ENCODE measurements at regions not wholly inside any gene's neighbourhood (a gene's known extent, or its start where the extent isn't known, plus 50 kb on each side); places are given as distances from the start of the nearest gene placed in this dataset.
"Not testable (repeated sequence)": the region's sequence is repeated elsewhere in the genome, so short reads cannot be mapped to it uniquely, and the experiment has no call there.

DNA sequence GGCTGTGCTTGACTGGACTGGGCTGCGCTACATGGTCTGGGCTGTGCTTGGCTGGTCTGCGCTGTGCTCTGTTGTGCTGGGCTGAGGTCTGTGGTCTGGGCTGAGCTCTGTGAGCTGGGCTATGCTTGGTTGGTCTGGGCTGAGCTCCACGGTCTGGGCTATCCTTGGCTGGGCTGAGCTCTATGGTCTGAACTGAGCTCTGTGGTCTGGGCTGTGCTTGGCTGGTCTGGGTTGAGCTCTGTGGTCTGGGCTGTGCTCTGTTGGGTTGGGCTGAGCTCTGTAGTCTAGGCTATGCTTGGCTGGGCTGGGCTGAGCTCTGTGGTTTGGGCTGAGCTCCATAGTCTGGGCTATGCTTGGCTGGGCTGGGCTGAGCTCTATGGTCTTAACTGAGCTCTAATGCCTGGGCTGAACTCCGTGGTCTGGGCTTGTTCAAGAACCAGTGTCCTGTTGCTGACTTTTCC is 92.0 kb downstream of the PLXNA1 start:
- H3K27ac Mint-ChIP-seq, result peak overlapping the region in 1 of 3 experiments; percentile 19; a peak in 1 of 7 replicates
- no peaks in the 10 kb centered on the region for H3K4me1 ChIP-seq (ENCODE audit: insufficient read depth, low read length)
- H3K18ac ChIP-seq (ENCODE audit: insufficient read length, low read depth, low read length), result no peak overlapping the region
- peaks cover 0 to 3% of the 10 kb centered on the region in 2 experiments; a peak in 1 of 5 replicates for H3K9me3 Mint-ChIP-seq
- no CpG with 5 or more reads among the region's 4 CpGs for WGBS (ENCODE audit: extremely low coverage, insufficient read length, low lambda C conversion rate)
- H3K27ac ChIP-seq (ENCODE audit: insufficient read length, low read depth, low read length), result no peak overlapping the region
- peaks cover 0 to 6% (median 1%) of the 10 kb centered on the region in 3 experiments; a peak in 2 of 7 replicates for H3K36me3 Mint-ChIP-seq (ENCODE audit: insufficient read depth in 1 of 3, low read depth in 3 of 3)
- DNase-seq, result no peak
- no peaks in the 10 kb centered on the region for H3K23me2 ChIP-seq (ENCODE audit: insufficient read length, low read depth, low read length, poor library complexity, severe bottlenecking)
- no peak overlapping the region for H2BK20ac ChIP-seq (ENCODE audit: low read depth, low read length, poor library complexity, severe bottlenecking)
- TF ChIP-seq, protein P1, sequence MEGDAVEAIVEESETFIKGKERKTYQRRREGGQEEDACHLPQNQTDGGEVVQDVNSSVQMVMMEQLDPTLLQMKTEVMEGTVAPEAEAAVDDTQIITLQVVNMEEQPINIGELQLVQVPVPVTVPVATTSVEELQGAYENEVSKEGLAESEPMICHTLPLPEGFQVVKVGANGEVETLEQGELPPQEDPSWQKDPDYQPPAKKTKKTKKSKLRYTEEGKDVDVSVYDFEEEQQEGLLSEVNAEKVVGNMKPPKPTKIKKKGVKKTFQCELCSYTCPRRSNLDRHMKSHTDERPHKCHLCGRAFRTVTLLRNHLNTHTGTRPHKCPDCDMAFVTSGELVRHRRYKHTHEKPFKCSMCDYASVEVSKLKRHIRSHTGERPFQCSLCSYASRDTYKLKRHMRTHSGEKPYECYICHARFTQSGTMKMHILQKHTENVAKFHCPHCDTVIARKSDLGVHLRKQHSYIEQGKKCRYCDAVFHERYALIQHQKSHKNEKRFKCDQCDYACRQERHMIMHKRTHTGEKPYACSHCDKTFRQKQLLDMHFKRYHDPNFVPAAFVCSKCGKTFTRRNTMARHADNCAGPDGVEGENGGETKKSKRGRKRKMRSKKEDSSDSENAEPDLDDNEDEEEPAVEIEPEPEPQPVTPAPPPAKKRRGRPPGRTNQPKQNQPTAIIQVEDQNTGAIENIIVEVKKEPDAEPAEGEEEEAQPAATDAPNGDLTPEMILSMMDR (conservative IDR thresholded peaks at IDR 0.05), result no peak
- no peaks in the 10 kb centered on the region for H4K20me1 ChIP-seq (ENCODE audit: control insufficient read depth, insufficient read depth, insufficient read length)
- H3K9me3 ChIP-seq (ENCODE audit: control insufficient read depth, low read depth, low read length), result no peaks in the 10 kb centered on the region
- H4K5ac ChIP-seq (ENCODE audit: insufficient read length, low read depth, low read length), result no peak overlapping the region
- H3T11ph ChIP-seq (ENCODE audit: low read length), result no peak overlapping the region
- no peaks in the 10 kb centered on the region for H3K27me3 ChIP-seq (ENCODE audit: insufficient read depth, low read length)
- no peak overlapping the region for H3K56ac ChIP-seq (ENCODE audit: insufficient read length, low read depth, low read length)
- H4K8ac ChIP-seq (replicated peaks; ENCODE audit: insufficient read length, low read depth, low read length), result no peak overlapping the region
- no peak overlapping the region for H3K23ac ChIP-seq (ENCODE audit: insufficient read length, low read depth, low read length)
- no peak overlapping the region for H3K14ac ChIP-seq (ENCODE audit: insufficient read depth, low read length)
- H3K79me1 ChIP-seq (ENCODE audit: insufficient read depth, low read depth, low read length, poor library complexity, severe bottlenecking), result no peaks in the 10 kb centered on the region
- H4K91ac ChIP-seq (ENCODE audit: insufficient read length, low read depth, low read length), result no peak overlapping the region
- no peak overlapping the region for H3K4me2 ChIP-seq (ENCODE audit: insufficient read depth, insufficient read length, low read length)
- peaks cover 0 to 3% of the 10 kb centered on the region in 2 experiments; a peak in 1 of 4 replicates for H3K4me1 Mint-ChIP-seq
- H3K4me3 Mint-ChIP-seq, result no peak overlapping the region
- H2AK5ac ChIP-seq (ENCODE audit: insufficient read length, low read length), result no peak overlapping the region
- no peak overlapping the region for H3K4ac ChIP-seq (ENCODE audit: low read depth, low read length)
- no peak overlapping the region for H2BK12ac ChIP-seq (ENCODE audit: insufficient read length, low read depth, low read length)
- H2BK120ac ChIP-seq (ENCODE audit: low read depth, low read length, poor library complexity, severe bottlenecking), result no peak overlapping the region
- no peak overlapping the region for H2AFZ ChIP-seq (ENCODE audit: low read length)
- no peaks in the 10 kb centered on the region; the same call in 1 of the 2 replicates for H3K27me3 Mint-ChIP-seq (ENCODE audit: low read depth)
- H2BK5ac ChIP-seq (ENCODE audit: insufficient read length, low read length), result no peak overlapping the region
- H2BK15ac ChIP-seq (ENCODE audit: low read depth, low read length), result no peak overlapping the region
- no peaks in the 10 kb centered on the region for H3K79me2 ChIP-seq (ENCODE audit: insufficient read depth, low read length)
- no peak overlapping the region for H3K9ac ChIP-seq (ENCODE audit: extremely low read depth, insufficient read length, low read length)

DNA sequence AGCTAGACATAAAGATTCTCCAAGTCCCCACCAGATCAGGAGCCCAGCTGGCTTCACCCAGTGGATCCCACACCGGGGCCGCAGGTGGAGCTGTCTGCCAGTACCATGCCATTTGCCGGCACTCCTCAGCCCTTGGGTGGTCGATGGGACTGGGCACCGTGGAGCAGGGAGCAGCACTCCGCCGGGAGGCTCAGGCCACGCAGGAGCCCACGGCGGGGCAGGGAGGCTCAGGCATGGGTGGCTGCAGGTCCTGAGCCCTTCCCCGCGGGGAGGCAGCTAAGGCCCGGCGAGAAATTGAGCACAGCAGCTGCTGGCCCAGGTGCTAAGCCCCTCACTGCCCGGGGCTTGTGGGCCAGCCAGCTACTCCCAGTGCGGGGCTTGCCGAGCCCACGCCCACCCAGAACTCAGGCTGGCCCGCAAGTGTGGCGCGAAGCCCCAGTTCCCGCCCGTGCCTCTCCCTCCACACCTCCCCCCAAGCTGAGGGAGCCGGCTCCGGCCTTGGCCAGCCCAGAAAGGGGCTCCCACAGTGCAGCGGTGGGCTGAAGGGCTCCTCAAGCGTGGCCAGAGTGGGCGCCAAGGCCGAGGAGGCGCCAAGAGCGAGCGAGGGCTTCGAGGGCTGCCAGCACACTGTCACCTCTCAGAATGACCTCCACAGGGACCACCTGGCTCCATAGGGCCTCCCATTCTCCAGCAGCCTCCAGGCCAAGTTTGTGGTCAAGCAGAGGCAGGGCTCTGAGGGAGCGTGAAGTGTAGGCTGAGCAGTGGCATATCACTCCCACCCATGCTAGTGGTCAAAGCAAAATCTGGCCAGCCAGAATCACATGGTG is 93.5 kb downstream of the PLXNA1 start:
- not testable (repeated sequence) for H3K36me3 Mint-ChIP-seq (ENCODE audit: insufficient read depth in 1 of 3, low read depth in 3 of 3); H3K4ac ChIP-seq (ENCODE audit: low read depth, low read length); H3K18ac ChIP-seq (ENCODE audit: insufficient read length, low read depth, low read length); H2BK15ac ChIP-seq (ENCODE audit: low read depth, low read length); H3K4me2 ChIP-seq (ENCODE audit: insufficient read depth, insufficient read length, low read length); H3K27ac Mint-ChIP-seq; H3K4me1 ChIP-seq (ENCODE audit: insufficient read depth, low read length); H3K9me3 Mint-ChIP-seq; H2BK5ac ChIP-seq (ENCODE audit: insufficient read length, low read length); H3K4me3 Mint-ChIP-seq; H3T11ph ChIP-seq (ENCODE audit: low read length); H2BK20ac ChIP-seq (ENCODE audit: low read depth, low read length, poor library complexity, severe bottlenecking); H3K4me1 Mint-ChIP-seq; H3K79me2 ChIP-seq (ENCODE audit: insufficient read depth, low read length); H3K79me1 ChIP-seq (ENCODE audit: insufficient read depth, low read depth, low read length, poor library complexity, severe bottlenecking); H2AK5ac ChIP-seq (ENCODE audit: insufficient read length, low read length); H4K5ac ChIP-seq (ENCODE audit: insufficient read length, low read depth, low read length); H3K9ac ChIP-seq (ENCODE audit: extremely low read depth, insufficient read length, low read length); H3K23ac ChIP-seq (ENCODE audit: insufficient read length, low read depth, low read length); H3K27me3 Mint-ChIP-seq (ENCODE audit: low read depth); H4K8ac ChIP-seq (replicated peaks; ENCODE audit: insufficient read length, low read depth, low read length); H2BK120ac ChIP-seq (ENCODE audit: low read depth, low read length, poor library complexity, severe bottlenecking); H2BK12ac ChIP-seq (ENCODE audit: insufficient read length, low read depth, low read length); H3K23me2 ChIP-seq (ENCODE audit: insufficient read length, low read depth, low read length, poor library complexity, severe bottlenecking); H3K9me3 ChIP-seq (ENCODE audit: control insufficient read depth, low read depth, low read length); H4K20me1 ChIP-seq (ENCODE audit: control insufficient read depth, insufficient read depth, insufficient read length); H3K56ac ChIP-seq (ENCODE audit: insufficient read length, low read depth, low read length); H3K27me3 ChIP-seq (ENCODE audit: insufficient read depth, low read length); H2AFZ ChIP-seq (ENCODE audit: low read length); H3K14ac ChIP-seq (ENCODE audit: insufficient read depth, low read length); H4K91ac ChIP-seq (ENCODE audit: insufficient read length, low read depth, low read length); H3K27ac ChIP-seq (ENCODE audit: insufficient read length, low read depth, low read length); DNase-seq
- no CpG with 5 or more reads among the region's 34 CpGs for WGBS (ENCODE audit: extremely low coverage, insufficient read length, low lambda C conversion rate)

Measured in H9 (cell line).